ENCODE measurements at regions not wholly inside any gene's neighbourhood (a gene's known extent, or its start where the extent isn't known, plus 50 kb on each side); places are given as distances from the start of the nearest gene placed in this dataset.
A peak's percentile ranks its signal among the peaks of the same experiment; 100 is the strongest.

- in situ Hi-C loops (cut with MboI): no loop called here
- no peak overlapping the region for H3K9ac ChIP-seq
- TF ChIP-seq EZH2phosphoT487 (IDR thresholded peaks at IDR 0.05; ENCODE audit: insufficient read depth, low read depth) (no peak), EZH2 (IDR thresholded peaks at IDR 0.05; ENCODE audit: insufficient read depth, poor library complexity, severe bottlenecking) (no peak)
- 1 to 4% methylated on average over 2 of the region's 2 CpGs for WGBS, 2 experiments (ENCODE audit: low coverage in 1 of 2, low lambda C conversion rate in 2 of 2, missing lambda C conversion rate in 2 of 2)
- no peaks in the 10 kb centered on the region for H4K20me1 ChIP-seq (ENCODE audit: insufficient read depth)
- H3K9me2 ChIP-seq (ENCODE audit: insufficient read depth): 0 out of 2 replicates have a peak, but pooled peaks cover 6% of the 10 kb centered on the region
- H3K4me1 ChIP-seq (ENCODE audit: insufficient read depth): no peaks in the 10 kb centered on the region
- peak; percentile 7 for DNase-seq
- no peak overlapping the region for H3K4me3 ChIP-seq
- H3K27me3 ChIP-seq (replicated peaks; ENCODE audit: insufficient read depth): no peaks in the 10 kb centered on the region
- no peak overlapping the region for H3K27ac ChIP-seq
- peak overlapping the region; percentile 5 for H3K4me2 ChIP-seq (ENCODE audit: unreplicated experiment)
- no peak overlapping the region for H2AFZ ChIP-seq
- H3F3A ChIP-seq (ENCODE audit: insufficient read depth): no peaks in the 10 kb centered on the region
- H3K9me3 ChIP-seq (ENCODE audit: low read depth): peaks cover 3% of the 10 kb centered on the region
- H3K79me2 ChIP-seq (ENCODE audit: insufficient read depth): no peaks in the 10 kb centered on the region
- H3K36me3 ChIP-seq (ENCODE audit: low read depth): no peaks in the 10 kb centered on the region
Measured at GRCh38 chr12:61095111-61095510, 1165.1 kb upstream of the USP15 start.

GRCh38 chr12:61098031-61098580 is 1162.1 kb upstream of the USP15 start:
- Histone ChIP-seq H3K36me3 (ENCODE audit: low read depth) (no peaks in the 10 kb centered on the region), H3K4me1 (ENCODE audit: insufficient read depth) (no peaks in the 10 kb centered on the region), H3K9ac (no peak overlapping the region), H3K4me3 (no peak overlapping the region), H3K9me2 (ENCODE audit: insufficient read depth) (0 out of 2 replicates have a peak, but pooled peaks cover 6% of the 10 kb centered on the region), H3F3A (ENCODE audit: insufficient read depth) (no peaks in the 10 kb centered on the region), H2AFZ (no peak overlapping the region), H4K20me1 (ENCODE audit: insufficient read depth) (no peaks in the 10 kb centered on the region), H3K27me3 (replicated peaks; ENCODE audit: insufficient read depth) (no peaks in the 10 kb centered on the region), H3K79me2 (ENCODE audit: insufficient read depth) (no peaks in the 10 kb centered on the region), H3K27ac (no peak overlapping the region), H3K4me2 (ENCODE audit: unreplicated experiment) (no peak overlapping the region), H3K9me3 (ENCODE audit: low read depth) (peaks cover 9% of the 10 kb centered on the region)
- 17 to 19% methylated on average over 7 of the region's 7 CpGs for WGBS, 2 experiments (ENCODE audit: low coverage in 1 of 2, low lambda C conversion rate in 2 of 2, missing lambda C conversion rate in 2 of 2)
- no peak for DNase-seq
- TF ChIP-seq EZH2phosphoT487 (IDR thresholded peaks at IDR 0.05; ENCODE audit: insufficient read depth, low read depth) (no peak), EZH2 (IDR thresholded peaks at IDR 0.05; ENCODE audit: insufficient read depth, poor library complexity, severe bottlenecking) (no peak)
- in situ Hi-C loops (cut with MboI): no loop called here

GRCh38 chr12:61107118-61107517 is 1153.1 kb upstream of the USP15 start:
- Histone ChIP-seq H3K79me2 (ENCODE audit: insufficient read depth) (no peaks in the 10 kb centered on the region), H4K20me1 (ENCODE audit: insufficient read depth) (no peaks in the 10 kb centered on the region), H2AFZ (no peak overlapping the region), H3K9ac (no peak overlapping the region), H3K27ac (no peak overlapping the region), H3K4me3 (no peak overlapping the region), H3F3A (ENCODE audit: insufficient read depth) (no peaks in the 10 kb centered on the region), H3K4me2 (ENCODE audit: unreplicated experiment) (no peak overlapping the region), H3K4me1 (ENCODE audit: insufficient read depth) (no peaks in the 10 kb centered on the region), H3K9me2 (ENCODE audit: insufficient read depth) (no peaks in the 10 kb centered on the region), H3K36me3 (ENCODE audit: low read depth) (no peaks in the 10 kb centered on the region), H3K9me3 (ENCODE audit: low read depth) (peaks cover 12% of the 10 kb centered on the region), H3K27me3 (replicated peaks; ENCODE audit: insufficient read depth) (no peaks in the 10 kb centered on the region)
- no peak for DNase-seq
- in situ Hi-C loops (cut with MboI): no loop called here
- TF ChIP-seq EZH2 (IDR thresholded peaks at IDR 0.05; ENCODE audit: insufficient read depth, poor library complexity, severe bottlenecking) (no peak), EZH2phosphoT487 (IDR thresholded peaks at IDR 0.05; ENCODE audit: insufficient read depth, low read depth) (no peak)

- Histone ChIP-seq H2AFZ (no peak overlapping the region), H4K20me1 (ENCODE audit: insufficient read depth) (no peaks in the 10 kb centered on the region), H3K4me1 (ENCODE audit: insufficient read depth) (no peaks in the 10 kb centered on the region), H3K4me3 (no peak overlapping the region), H3K79me2 (ENCODE audit: insufficient read depth) (no peaks in the 10 kb centered on the region), H3K27ac (no peak overlapping the region), H3K9ac (no peak overlapping the region), H3K9me2 (ENCODE audit: insufficient read depth) (no peaks in the 10 kb centered on the region), H3K4me2 (ENCODE audit: unreplicated experiment) (no peak overlapping the region), H3K9me3 (ENCODE audit: low read depth) (peaks cover 4% of the 10 kb centered on the region), H3F3A (ENCODE audit: insufficient read depth) (no peaks in the 10 kb centered on the region), H3K36me3 (ENCODE audit: low read depth) (no peaks in the 10 kb centered on the region), H3K27me3 (replicated peaks; ENCODE audit: insufficient read depth) (no peaks in the 10 kb centered on the region)
- in situ Hi-C loops (cut with MboI): no loop called here
- no peak for TF ChIP-seq EZH2phosphoT487 (IDR thresholded peaks at IDR 0.05; ENCODE audit: insufficient read depth, low read depth)
- TF ChIP-seq EZH2 (IDR thresholded peaks at IDR 0.05; ENCODE audit: insufficient read depth, poor library complexity, severe bottlenecking): no peak
- no peak for DNase-seq
- WGBS, 2 experiments (ENCODE audit: low coverage in 1 of 2, low lambda C conversion rate in 2 of 2, missing lambda C conversion rate in 2 of 2): 39 to 40% methylated on average over 1 of the region's 1 CpG
Measured at GRCh38 chr12:61111218-61111617, 1149.0 kb upstream of the USP15 start.
